Right lobe of liver (tissue), 4 donors: ENCODE measurements at regions not wholly inside any gene's neighbourhood (a gene's known extent, or its start where the extent isn't known, plus 50 kb on each side); places are given as distances from the start of the nearest gene placed in this dataset.

ENCODE experiments used
- POLR2A ChIP-seq: fragments of 450-650 bp; IDR thresholded peaks from one replicate; pipeline ENCODE4 v1.6.1; 2017; ENCODE audit warnings: antibody characterized with exemption, mild to moderate bottlenecking
- TF ChIP-seq, protein P1 (sequence below), 4 donors: fragments of 200-600 bp in 3 of 4; fragments of 450-650 bp in 1 of 4; IDR thresholded peaks; one replicate each; pipeline versions ENCODE4 v1.5.1 to v1.8.0; 2016 to 2022; ENCODE audit warnings: antibody characterized with exemption in 4 of 4, mild to moderate bottlenecking in 2 of 4
- donor health status: DM: no; HTN: no; CAD: no.
- donor health status: DM: no; HTN: no; CAD: no.
- donor health status: DM: no; HTN: yes; CAD: no.

DNA sequence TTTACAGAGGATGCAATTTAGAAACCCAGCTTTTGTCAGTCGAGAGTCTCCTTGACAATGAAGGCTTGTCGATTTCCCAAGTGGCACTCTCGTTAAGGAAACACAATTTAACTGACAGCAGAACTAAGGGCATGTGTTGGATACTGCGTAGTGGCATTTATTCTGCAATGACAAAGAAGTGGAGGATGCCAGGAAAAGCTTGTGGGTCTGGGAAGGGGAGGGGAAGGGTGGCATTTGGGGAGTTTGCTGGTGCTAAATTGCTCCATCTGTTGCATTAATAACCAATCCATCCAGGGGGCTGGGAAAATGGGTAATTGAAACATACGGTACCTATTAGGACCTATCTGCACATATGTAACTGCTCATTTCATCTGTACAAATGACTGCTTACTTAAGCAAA lies 190.6 kb downstream of the NSG2 start:
- TF ChIP-seq, protein P1, sequence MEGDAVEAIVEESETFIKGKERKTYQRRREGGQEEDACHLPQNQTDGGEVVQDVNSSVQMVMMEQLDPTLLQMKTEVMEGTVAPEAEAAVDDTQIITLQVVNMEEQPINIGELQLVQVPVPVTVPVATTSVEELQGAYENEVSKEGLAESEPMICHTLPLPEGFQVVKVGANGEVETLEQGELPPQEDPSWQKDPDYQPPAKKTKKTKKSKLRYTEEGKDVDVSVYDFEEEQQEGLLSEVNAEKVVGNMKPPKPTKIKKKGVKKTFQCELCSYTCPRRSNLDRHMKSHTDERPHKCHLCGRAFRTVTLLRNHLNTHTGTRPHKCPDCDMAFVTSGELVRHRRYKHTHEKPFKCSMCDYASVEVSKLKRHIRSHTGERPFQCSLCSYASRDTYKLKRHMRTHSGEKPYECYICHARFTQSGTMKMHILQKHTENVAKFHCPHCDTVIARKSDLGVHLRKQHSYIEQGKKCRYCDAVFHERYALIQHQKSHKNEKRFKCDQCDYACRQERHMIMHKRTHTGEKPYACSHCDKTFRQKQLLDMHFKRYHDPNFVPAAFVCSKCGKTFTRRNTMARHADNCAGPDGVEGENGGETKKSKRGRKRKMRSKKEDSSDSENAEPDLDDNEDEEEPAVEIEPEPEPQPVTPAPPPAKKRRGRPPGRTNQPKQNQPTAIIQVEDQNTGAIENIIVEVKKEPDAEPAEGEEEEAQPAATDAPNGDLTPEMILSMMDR (IDR thresholded peaks at IDR 0.05), result no peak
- TF ChIP-seq POLR2A, result no peak
